MM.1S (cell line): ENCODE measurements at regions not wholly inside any gene's neighbourhood (a gene's known extent, or its start where the extent isn't known, plus 50 kb on each side); places are given as distances from the start of the nearest gene placed in this dataset.

ENCODE experiments used
- DNase-seq: peaks from one replicate; pipeline ENCODE4 v3.0.0-alpha.2; 2015
- H2AFZ ChIP-seq: fragments of 300-600 bp; sonication (generic); 2 replicates; pipeline ENCODE4 v1.6.0; 2016; ENCODE audit warnings: antibody characterized with exemption, low read length
- H3F3A ChIP-seq: fragments of 300-600 bp; sonication (generic); 2 replicates; pipeline ENCODE4 v1.6.1; 2016; ENCODE audit warnings: mild to moderate bottlenecking, antibody characterized with exemption, low read length, moderate library complexity, mixed read lengths; ENCODE audit not compliant: insufficient read depth
- H3K27ac ChIP-seq: fragments of 300-600 bp; sonication (generic); 2 replicates; pipeline ENCODE4 v1.5.1; 2016; ENCODE audit warnings: mild to moderate bottlenecking, low read length
- H3K27me3 ChIP-seq: fragments of 300-600 bp; sonication (generic); replicated peaks from 2 replicates; pipeline ENCODE4 v1.6.0; 2016; ENCODE audit warnings: low read length; ENCODE audit not compliant: insufficient read depth
- H3K36me3 ChIP-seq: fragments of 300-600 bp; sonication (generic); replicated peaks from 2 replicates; pipeline ENCODE4 v1.6.1; 2016; ENCODE audit warnings: mild to moderate bottlenecking, low read length, mixed read lengths; ENCODE audit not compliant: insufficient read depth
- H3K4me1 ChIP-seq: fragments of 300-600 bp; sonication (generic); 2 replicates; pipeline ENCODE4 v1.6.1; 2016; ENCODE audit warnings: low read length, mixed read lengths
- H3K4me2 ChIP-seq: fragments of 300-600 bp; sonication (generic); 2 replicates; pipeline ENCODE4 v1.6.0; 2016; ENCODE audit warnings: low read depth, low read length
- H3K4me3 ChIP-seq: fragments of 300-600 bp; sonication (generic); 2 replicates; pipeline ENCODE4 v1.5.1; 2016; ENCODE audit warnings: low read length, mixed read lengths
- H3K79me2 ChIP-seq: fragments of 300-600 bp; sonication (generic); 2 replicates; pipeline ENCODE4 v1.6.1; 2016; ENCODE audit warnings: mixed run types, low read length, mixed read lengths
- H3K9ac ChIP-seq: fragments of 300-600 bp; sonication (generic); 2 replicates; pipeline ENCODE4 v1.6.1; 2016; ENCODE audit warnings: low read length, mixed read lengths
- H3K9me2 ChIP-seq: fragments of 300-600 bp; sonication (generic); replicated peaks from 2 replicates; pipeline ENCODE4 v1.6.1; 2016; ENCODE audit warnings: mild to moderate bottlenecking, low read length, mixed read lengths; ENCODE audit not compliant: insufficient read depth
- H3K9me3 ChIP-seq: fragments of 300-600 bp; sonication (generic); replicated peaks from 2 replicates; pipeline ENCODE4 v1.6.1; 2016; ENCODE audit warnings: mild to moderate bottlenecking, low read length, mixed read lengths; ENCODE audit not compliant: insufficient read depth
- H4K20me1 ChIP-seq: fragments of 300-600 bp; sonication (generic); 2 replicates; pipeline ENCODE4 v1.6.1; 2016; ENCODE audit warnings: mild to moderate bottlenecking, low read length, moderate library complexity, mixed read lengths; ENCODE audit not compliant: insufficient read depth
- CTCF ChIP-seq: fragments of 300-600 bp; sonication (generic); IDR thresholded peaks from 2 replicates; pipeline ENCODE4 v1.5.1; 2016; ENCODE audit warnings: antibody characterized with exemption, low read length, mixed read lengths
- EZH2 ChIP-seq: fragments of 300-600 bp; sonication (generic); optimal IDR thresholded peaks from 2 replicates; pipeline ENCODE3; 2017; ENCODE audit warnings: low read depth, mild to moderate bottlenecking, antibody characterized with exemption, low read length, mixed read lengths
- EZH2phosphoT487 ChIP-seq: fragments of 300-600 bp; sonication (generic); IDR thresholded peaks from 2 replicates; pipeline ENCODE4 v1.6.1; 2018; ENCODE audit warnings: antibody characterized with exemption, low read length

- H3F3A ChIP-seq = peaks cover 4% of the 10 kb centered on the region; the same call in 1 of the 2 replicates
Measured at GRCh38 chr11:112543390-112543789, 282.7 kb upstream of the PLET1 start.

GRCh38 chr11:112548641-112549040 is 288.0 kb upstream of the PLET1 start:
- peaks cover 12% of the 10 kb centered on the region for H3F3A ChIP-seq
- H3K9ac ChIP-seq = no peak overlapping the region
- no peak overlapping the region for H3K4me3 ChIP-seq
- no peak for TF ChIP-seq CTCF
- TF ChIP-seq EZH2phosphoT487 = no peak
- TF ChIP-seq EZH2 = no peak
- no peaks in the 10 kb centered on the region for H3K36me3 ChIP-seq
- no peak overlapping the region for H2AFZ ChIP-seq
- no peaks in the 10 kb centered on the region for H3K9me2 ChIP-seq
- peaks cover 22% of the 10 kb centered on the region for H3K4me1 ChIP-seq
- no peaks in the 10 kb centered on the region for H3K79me2 ChIP-seq
- DNase-seq = no peak
- no peaks in the 10 kb centered on the region for H3K9me3 ChIP-seq
- H3K4me2 ChIP-seq = peak overlapping the region; percentile 44
- no peaks in the 10 kb centered on the region for H3K27me3 ChIP-seq
- H3K27ac ChIP-seq = peak overlapping the region; percentile 40; the same call in 1 of the 2 replicates
- no peaks in the 10 kb centered on the region for H4K20me1 ChIP-seq

More at GRCh38 chr11:112543390-112543789, 282.7 kb upstream of the PLET1 start:
- Histone ChIP-seq H3K4me1 (peaks cover 7% of the 10 kb centered on the region), H3K79me2 (no peaks in the 10 kb centered on the region), H3K27me3 (no peaks in the 10 kb centered on the region), H2AFZ (no peak overlapping the region), H3K9me3 (no peaks in the 10 kb centered on the region), H3K9ac (no peak overlapping the region), H3K4me2 (no peak overlapping the region), H3K9me2 (no peaks in the 10 kb centered on the region), H3K27ac (no peak overlapping the region), H4K20me1 (no peaks in the 10 kb centered on the region), H3K4me3 (no peak overlapping the region), H3K36me3 (no peaks in the 10 kb centered on the region)
- DNase-seq = no peak
- TF ChIP-seq CTCF = no peak
- TF ChIP-seq EZH2phosphoT487 = no peak
- no peak for TF ChIP-seq EZH2

GRCh38 chr11:112553205-112553731 is 292.6 kb upstream of the PLET1 start:
- Histone ChIP-seq H3K9me3 (no peaks in the 10 kb centered on the region), H3K4me1 (peaks cover 17% of the 10 kb centered on the region), H3F3A (peaks cover 9% of the 10 kb centered on the region), H2AFZ (no peak overlapping the region), H4K20me1 (no peaks in the 10 kb centered on the region), H3K27me3 (no peaks in the 10 kb centered on the region), H3K36me3 (no peaks in the 10 kb centered on the region), H3K9ac (no peak overlapping the region), H3K27ac (no peak overlapping the region), H3K4me2 (no peak overlapping the region), H3K9me2 (no peaks in the 10 kb centered on the region), H3K4me3 (no peak overlapping the region), H3K79me2 (no peaks in the 10 kb centered on the region)
- no peak for DNase-seq
- TF ChIP-seq EZH2phosphoT487 (no peak), EZH2 (no peak), CTCF (no peak)
